Left lung (tissue), 4 donors: ENCODE measurements at regions not wholly inside any gene's neighbourhood (a gene's known extent, or its start where the extent isn't known, plus 50 kb on each side); places are given as distances from the start of the nearest gene placed in this dataset.

Experiments
- ATAC-seq: fragments of 200-7000 bp; cut with Tn5 transposase; one replicate; pipeline ENCODE4 v1.9.1; 2020; ENCODE audit warnings: moderate library complexity
- DNase-seq, 4 donors: peaks; one replicate each; pipeline ENCODE4 v3.0.0-alpha.2; 2013 to 2020
- H3K27ac ChIP-seq, 2 donors: fragments of 200-600 bp; sonication (generic) in 1 of 2; one replicate each; pipeline versions ENCODE4 v1.5.0 to v1.8.0; 2020 to 2021
- H3K27me3 ChIP-seq, 2 donors: fragments of 200-600 bp; sonication (generic) in 1 of 2; one replicate each; pipeline versions ENCODE4 v1.5.0 to v1.8.0; 2020 to 2021
- H3K36me3 ChIP-seq, 2 donors: fragments of 200-600 bp; sonication (generic) in 1 of 2; one replicate each; pipeline versions ENCODE4 v1.5.0 to v1.8.0; 2020 to 2021
- H3K4me1 ChIP-seq, 2 donors: fragments of 200-600 bp; one replicate each; pipeline ENCODE4 v1.8.0; 2021
- H3K4me3 ChIP-seq, 2 donors: fragments of 200-600 bp; sonication (generic) in 1 of 2; one replicate each; pipeline versions ENCODE4 v1.5.0 to v1.8.0; 2020 to 2021; ENCODE audit warnings: mild to moderate bottlenecking in 1 of 2
- H3K9me3 ChIP-seq, 2 donors: fragments of 200-600 bp; sonication (generic) in 1 of 2; one replicate each; pipeline versions ENCODE4 v1.5.0 to v1.8.0; 2020 to 2021
- CTCF ChIP-seq, 2 donors: fragments of 200-600 bp; sonication (generic) in 1 of 2; IDR thresholded peaks; one replicate each; pipeline versions ENCODE4 v1.5.0 to v1.8.0; 2021; ENCODE audit warnings: antibody characterized with exemption in 2 of 2
- intact Hi-C, 2 donors: fragments of 100-400 bp; cut with DNase I; formaldehyde crosslinking; loops; one replicate each; pipeline versions ENCODE4 v1.11.2 to v1.14.2; 2022
- donor health status: DM: no; HTN: yes; CAD: no.
- donor health status: DM: no; HTN: no; CAD: no.

GRCh38 chr12:22115711-22116110 lies 69.7 kb downstream of the CMAS start:
- no peak for ATAC-seq
- no peaks in the 10 kb centered on the region for H3K4me1 ChIP-seq
- H3K27ac ChIP-seq = no peak overlapping the region
- TF ChIP-seq CTCF (IDR thresholded peaks at IDR 0.05) = no peak
- no peak overlapping the region for H3K4me3 ChIP-seq
- intact Hi-C loops = no loop called here
- no peaks in the 10 kb centered on the region for H3K9me3 ChIP-seq
- H3K27me3 ChIP-seq = no peaks in the 10 kb centered on the region
- DNase-seq = no peak
- no peaks in the 10 kb centered on the region for H3K36me3 ChIP-seq

GRCh38 chr12:22116376-22116775 lies 70.4 kb downstream of the CMAS start:
- TF ChIP-seq CTCF (IDR thresholded peaks at IDR 0.05) = no peak
- DNase-seq = no peak
- no peak overlapping the region for H3K27ac ChIP-seq
- intact Hi-C loops = no loop called here
- H3K4me1 ChIP-seq = no peaks in the 10 kb centered on the region
- no peaks in the 10 kb centered on the region for H3K9me3 ChIP-seq
- no peak for ATAC-seq
- H3K36me3 ChIP-seq = no peaks in the 10 kb centered on the region
- H3K4me3 ChIP-seq = no peak overlapping the region
- H3K27me3 ChIP-seq = no peaks in the 10 kb centered on the region

- H3K27me3 ChIP-seq = no peaks in the 10 kb centered on the region
- no peaks in the 10 kb centered on the region for H3K4me1 ChIP-seq
- no peak for ATAC-seq
- no peak overlapping the region for H3K4me3 ChIP-seq
- no peak overlapping the region for H3K27ac ChIP-seq
- no peak for TF ChIP-seq CTCF (IDR thresholded peaks at IDR 0.05)
- no peak for DNase-seq
- intact Hi-C loops = no loop called here
- no peaks in the 10 kb centered on the region for H3K36me3 ChIP-seq
- H3K9me3 ChIP-seq = no peaks in the 10 kb centered on the region
Observed at GRCh38 chr12:22117563-22118237, 71.7 kb downstream of the CMAS start.

- ATAC-seq = no peak
- intact Hi-C loops = no loop called here
- H3K9me3 ChIP-seq = no peaks in the 10 kb centered on the region
- H3K27ac ChIP-seq = no peak overlapping the region
- no peak for TF ChIP-seq CTCF (IDR thresholded peaks at IDR 0.05)
- H3K27me3 ChIP-seq = no peaks in the 10 kb centered on the region
- H3K4me1 ChIP-seq = no peaks in the 10 kb centered on the region
- no peak overlapping the region for H3K4me3 ChIP-seq
- no peaks in the 10 kb centered on the region for H3K36me3 ChIP-seq
- no peak for DNase-seq
Observed at GRCh38 chr12:22118238-22118790, 72.3 kb downstream of the CMAS start.

- peak in 1 of 4 donors; percentile 49 for DNase-seq
- peak; percentile 35 for ATAC-seq
- TF ChIP-seq CTCF (IDR thresholded peaks at IDR 0.05) = peak in 1 of 2 donors; percentile 18
- Histone ChIP-seq H3K27me3 (no peaks in the 10 kb centered on the region), H3K27ac (no peak overlapping the region), H3K36me3 (no peaks in the 10 kb centered on the region), H3K9me3 (peaks cover 0 to 3% of the 10 kb centered on the region in 2 donors), H3K4me3 (no peak overlapping the region), H3K4me1 (no peaks in the 10 kb centered on the region)
- intact Hi-C loops = no loop called here
Observed at GRCh38 chr12:22121224-22121623, 75.2 kb downstream of the CMAS start.
